ENCODE measurements at regions not wholly inside any gene's neighbourhood (a gene's known extent, or its start where the extent isn't known, plus 50 kb on each side); places are given as distances from the start of the nearest gene placed in this dataset.

GRCh38 chr18:10386049-10386448 is 68.4 kb upstream of the APCDD1 start:
- no peak for DNase-seq (ENCODE audit: low read depth in 2 of 2)

GRCh38 chr18:10386956-10387355 is 67.5 kb upstream of the APCDD1 start:
- no peak for DNase-seq (ENCODE audit: low read depth in 2 of 2)

DNA sequence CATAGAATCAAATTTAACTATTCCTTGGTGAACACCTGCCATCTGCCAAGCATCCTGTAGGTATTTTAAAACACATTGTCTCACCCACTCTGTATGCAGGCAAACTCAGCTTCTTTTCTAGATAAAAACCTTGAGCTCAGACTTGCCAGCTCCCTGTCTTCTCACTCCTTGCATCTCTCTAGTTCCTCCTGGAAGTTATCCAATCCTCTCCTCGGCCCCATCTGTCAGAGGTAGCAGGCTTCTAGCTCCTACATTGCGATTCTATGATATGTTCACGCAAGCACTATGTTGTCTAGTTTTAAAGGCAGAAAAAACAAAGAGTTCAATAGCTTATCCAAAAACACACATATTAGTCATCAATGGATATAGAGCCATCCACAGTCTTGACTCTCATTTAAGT is 67.0 kb upstream of the APCDD1 start:
- DNase-seq (ENCODE audit: low read depth in 2 of 2) = no peak

DNA sequence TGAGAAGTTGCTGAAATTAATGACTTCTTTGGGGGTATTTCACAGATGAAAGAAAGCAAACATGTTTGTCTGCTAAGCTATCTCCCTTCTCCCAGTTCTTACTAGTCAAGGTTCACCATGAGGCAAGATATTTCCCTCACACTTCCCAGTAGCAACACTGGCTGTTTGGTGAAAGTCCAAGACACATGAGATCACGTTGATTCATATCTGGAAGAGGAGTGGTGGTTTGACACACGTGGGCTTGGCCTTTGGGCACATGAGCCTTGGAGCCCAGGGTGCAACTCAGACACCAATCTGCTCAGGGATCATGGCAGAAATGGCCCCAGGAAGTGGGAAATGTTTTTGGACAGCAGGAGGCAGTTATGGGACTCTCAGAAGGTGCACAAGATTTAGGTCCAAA is 66.1 kb upstream of the APCDD1 start:
- no peak for DNase-seq (ENCODE audit: low read depth in 2 of 2)

GRCh38 chr18:10391506-10391905 is 62.9 kb upstream of the APCDD1 start:
- DNase-seq (ENCODE audit: low read depth in 2 of 2) = no peak

- no peak for DNase-seq (ENCODE audit: low read depth in 2 of 2)
These were observed 57.4 kb upstream of the APCDD1 start for GRCh38 chr18:10397004-10397403.

DNA sequence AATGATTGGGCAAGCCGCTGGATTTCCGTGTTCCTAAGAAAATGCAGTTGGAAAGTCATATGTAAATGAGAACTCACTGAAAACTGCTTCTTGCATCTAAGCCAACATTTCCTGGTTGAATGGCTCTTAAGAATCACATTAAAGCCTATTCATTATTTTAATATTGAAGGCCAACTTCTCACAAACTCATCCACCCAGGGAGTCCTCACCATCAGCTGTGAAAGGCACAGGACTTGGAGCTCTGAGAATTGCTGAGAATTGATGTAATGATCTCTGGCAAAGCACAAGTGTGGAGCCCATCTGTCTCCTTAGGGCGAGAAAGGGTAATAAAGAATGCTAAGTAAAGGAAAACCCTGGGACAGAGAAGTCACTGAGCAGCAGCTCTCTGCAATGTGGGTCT is 55.9 kb upstream of the APCDD1 start:
- no peak for DNase-seq (ENCODE audit: low read depth in 2 of 2)

GRCh38 chr18:10399465-10399864 is 55.0 kb upstream of the APCDD1 start:
- DNase-seq (ENCODE audit: low read depth in 2 of 2) = no peak

DNA sequence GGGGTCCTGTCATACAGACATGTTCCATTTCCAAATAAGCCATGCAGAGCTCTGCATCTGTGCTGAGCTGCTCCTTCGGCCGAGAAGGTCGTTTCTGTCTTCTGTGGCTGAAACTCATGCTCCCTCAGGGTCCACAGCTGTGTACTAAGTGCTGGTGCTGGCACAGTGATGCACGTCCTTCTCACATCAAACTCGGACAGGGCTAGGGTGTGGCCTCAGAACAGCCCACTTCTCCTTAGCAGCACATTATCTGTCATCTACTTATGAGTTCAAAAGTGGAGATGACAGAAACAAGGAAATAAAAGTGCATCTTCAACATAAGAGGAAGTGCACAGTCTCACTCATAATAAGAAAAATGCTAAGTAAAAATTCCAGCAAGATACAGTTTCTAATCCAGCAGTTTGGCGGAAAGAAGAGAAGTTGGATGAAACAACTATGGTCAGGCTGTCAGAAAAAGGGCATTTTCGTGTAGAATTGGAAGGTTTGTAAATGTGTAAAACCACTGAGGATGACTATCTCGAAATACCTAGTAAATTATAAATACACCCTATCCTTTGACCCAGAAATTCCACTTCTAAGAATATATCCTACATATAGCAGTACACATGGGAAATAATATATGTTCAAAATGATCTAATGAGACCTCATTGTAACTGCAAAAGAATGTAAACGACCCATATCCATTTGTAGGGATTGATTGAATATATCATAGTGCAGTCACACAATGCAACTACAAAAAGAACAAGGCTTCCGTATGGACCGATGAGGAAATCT is 53.7 kb upstream of the APCDD1 start:
- DNase-seq (ENCODE audit: low read depth in 2 of 2) = no peak

- DNase-seq (ENCODE audit: low read depth in 2 of 2) = no peak
These were observed 52.9 kb upstream of the APCDD1 start for GRCh38 chr18:10401521-10401920.

DNA sequence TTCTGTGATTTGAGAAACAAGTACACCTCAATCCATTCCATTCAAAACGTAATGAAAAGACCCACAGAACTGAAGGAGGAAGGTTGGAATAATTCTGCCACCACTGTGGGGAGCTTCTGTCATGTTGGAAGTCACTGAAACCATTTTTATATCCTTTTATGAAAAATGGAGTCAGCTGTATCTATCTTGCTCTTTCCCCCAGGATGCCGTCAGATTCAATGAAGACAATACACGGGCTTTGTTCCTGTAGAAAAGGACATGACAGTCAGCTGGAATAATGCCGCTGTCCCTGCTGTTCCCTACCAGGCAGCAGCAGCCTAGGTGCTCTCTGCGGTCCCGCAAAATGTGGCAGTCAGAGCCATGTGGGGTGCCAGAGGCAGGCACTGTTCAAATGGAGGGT is 52.5 kb upstream of the APCDD1 start:
- no peak for DNase-seq (ENCODE audit: low read depth in 2 of 2)

- DNase-seq (ENCODE audit: low read depth in 2 of 2) = no peak
These were observed 51.4 kb upstream of the APCDD1 start for GRCh38 chr18:10402871-10403559.

DNA sequence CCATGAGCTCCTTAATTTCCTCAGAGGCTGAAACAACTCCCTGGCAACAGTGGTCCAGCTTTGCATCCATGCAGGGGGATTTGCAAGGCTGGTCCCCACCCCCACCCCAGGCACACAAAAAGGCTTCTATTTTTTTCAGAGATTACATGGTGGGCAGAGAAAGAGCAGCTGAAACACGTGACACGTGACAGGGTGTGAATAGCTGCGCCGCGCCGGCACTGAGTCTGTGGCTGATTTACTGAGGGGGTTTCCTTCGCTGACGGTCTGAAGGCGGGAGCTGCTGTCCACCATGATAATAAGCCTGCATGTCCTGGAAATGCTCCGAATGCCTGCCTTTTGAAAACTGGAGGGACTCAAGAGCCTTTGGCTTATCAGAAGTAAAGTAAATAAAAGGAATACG is 50.7 kb upstream of the APCDD1 start:
- DNase-seq (ENCODE audit: low read depth in 2 of 2) = no peak

- no peak for DNase-seq (ENCODE audit: low read depth in 2 of 2)
These were observed 50.3 kb upstream of the APCDD1 start for GRCh38 chr18:10404168-10404567.

Measured in stimulated activated CD8-positive, alpha-beta memory T cell treated with anti-CD3 and anti-CD28 coated beads, Interleukin-2, amount 100 ng/mL, for 1 hour (primary cell).